Esophagus squamous epithelium (tissue), 4 donors: ENCODE measurements at regions not wholly inside any gene's neighbourhood (a gene's known extent, or its start where the extent isn't known, plus 50 kb on each side); places are given as distances from the start of the nearest gene placed in this dataset.

Experiments used
- POLR2A ChIP-seq, 4 donors: fragments of 450-650 bp; IDR thresholded peaks; one replicate each; pipeline ENCODE4 v1.6.1; 2017; ENCODE audit warnings: antibody characterized with exemption in 4 of 4, mild to moderate bottlenecking in 4 of 4, moderate library complexity in 3 of 4
- TF ChIP-seq, protein P1 (sequence below), 6 experiments: fragments of 450-650 bp in 4 of 6; fragments of 200-600 bp in 2 of 6; sonication (generic) in 2 of 6; IDR thresholded peaks; one replicate each; pipeline ENCODE4 v1.5.1; 2016 to 2019; ENCODE audit warnings: antibody characterized with exemption in 6 of 6, mild to moderate bottlenecking in 4 of 6, moderate library complexity in 4 of 6

DNA sequence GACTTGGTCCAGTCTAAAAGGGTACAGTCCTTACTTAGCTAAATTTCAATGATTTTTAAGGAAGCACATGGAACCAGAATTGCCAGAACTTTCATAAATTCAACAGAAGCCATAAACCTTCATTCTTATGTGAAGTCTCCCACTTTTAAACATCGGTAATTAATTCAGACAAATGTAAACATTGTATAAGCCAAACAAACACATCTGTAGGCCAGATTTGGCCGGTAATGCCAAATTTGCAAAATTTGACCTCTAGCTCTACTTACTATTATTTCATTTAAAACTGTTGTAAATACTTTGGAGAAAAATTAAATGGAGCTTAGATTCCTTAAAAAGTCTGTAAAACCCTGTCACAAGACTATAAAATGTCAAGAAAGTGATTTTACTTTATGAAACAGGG lies 83.2 kb upstream of the GALNT5 start:
- TF ChIP-seq, protein P1, sequence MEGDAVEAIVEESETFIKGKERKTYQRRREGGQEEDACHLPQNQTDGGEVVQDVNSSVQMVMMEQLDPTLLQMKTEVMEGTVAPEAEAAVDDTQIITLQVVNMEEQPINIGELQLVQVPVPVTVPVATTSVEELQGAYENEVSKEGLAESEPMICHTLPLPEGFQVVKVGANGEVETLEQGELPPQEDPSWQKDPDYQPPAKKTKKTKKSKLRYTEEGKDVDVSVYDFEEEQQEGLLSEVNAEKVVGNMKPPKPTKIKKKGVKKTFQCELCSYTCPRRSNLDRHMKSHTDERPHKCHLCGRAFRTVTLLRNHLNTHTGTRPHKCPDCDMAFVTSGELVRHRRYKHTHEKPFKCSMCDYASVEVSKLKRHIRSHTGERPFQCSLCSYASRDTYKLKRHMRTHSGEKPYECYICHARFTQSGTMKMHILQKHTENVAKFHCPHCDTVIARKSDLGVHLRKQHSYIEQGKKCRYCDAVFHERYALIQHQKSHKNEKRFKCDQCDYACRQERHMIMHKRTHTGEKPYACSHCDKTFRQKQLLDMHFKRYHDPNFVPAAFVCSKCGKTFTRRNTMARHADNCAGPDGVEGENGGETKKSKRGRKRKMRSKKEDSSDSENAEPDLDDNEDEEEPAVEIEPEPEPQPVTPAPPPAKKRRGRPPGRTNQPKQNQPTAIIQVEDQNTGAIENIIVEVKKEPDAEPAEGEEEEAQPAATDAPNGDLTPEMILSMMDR (IDR thresholded peaks at IDR 0.05), result no peak
- TF ChIP-seq POLR2A (IDR thresholded peaks at IDR 0.05), result no peak
